ENCODE measurements at regions not wholly inside any gene's neighbourhood (a gene's known extent, or its start where the extent isn't known, plus 50 kb on each side); places are given as distances from the start of the nearest gene placed in this dataset.
"Not testable (repeated sequence)": the region's sequence is repeated elsewhere in the genome, so short reads cannot be mapped to it uniquely, and the experiment has no call there.

- H3K36me3 ChIP-seq (ENCODE audit: control insufficient read depth, insufficient read depth, low read length): peaks cover 19% of the 10 kb centered on the region
- H3K9me3 ChIP-seq (ENCODE audit: control insufficient read depth, low read length): peaks cover 26% of the 10 kb centered on the region
- 83 to 88% methylated on average over 1 of the region's 2 CpGs for WGBS, 2 experiments (ENCODE audit: insufficient coverage in 2 of 2)
- H3K4me3 ChIP-seq (ENCODE audit: extremely low read depth, insufficient read depth, low read length, poor library complexity, severe bottlenecking); H3K27ac ChIP-seq (ENCODE audit: low read depth, low read length, severe bottlenecking); H3K4me1 ChIP-seq (ENCODE audit: control insufficient read depth, insufficient read depth, low read length, poor library complexity, severe bottlenecking): not testable (repeated sequence)
Measured at GRCh38 chr14:40960257-40960656, 646.4 kb upstream of the LRFN5 start.

GRCh38 chr14:40955131-40955505 is 651.6 kb upstream of the LRFN5 start:
- peak overlapping the region; percentile 77 for H3K27ac ChIP-seq (ENCODE audit: low read depth, low read length, severe bottlenecking)
- WGBS, 2 experiments (ENCODE audit: insufficient coverage in 2 of 2): 28 to 80% methylated on average over 1 to 2 of the region's 2 CpGs
- H3K4me1 ChIP-seq (ENCODE audit: control insufficient read depth, insufficient read depth, low read length, poor library complexity, severe bottlenecking): no peaks in the 10 kb centered on the region
- peaks cover 18% of the 10 kb centered on the region for H3K36me3 ChIP-seq (ENCODE audit: control insufficient read depth, insufficient read depth, low read length)
- H3K4me3 ChIP-seq (ENCODE audit: extremely low read depth, insufficient read depth, low read length, poor library complexity, severe bottlenecking): peak overlapping the region; percentile 43
- H3K9me3 ChIP-seq (ENCODE audit: control insufficient read depth, low read length): peaks cover 22% of the 10 kb centered on the region

GRCh38 chr14:40954448-40955130 is 652.1 kb upstream of the LRFN5 start:
- not testable (repeated sequence) for H3K4me1 ChIP-seq (ENCODE audit: control insufficient read depth, insufficient read depth, low read length, poor library complexity, severe bottlenecking)
- H3K36me3 ChIP-seq (ENCODE audit: control insufficient read depth, insufficient read depth, low read length): peaks cover 13% of the 10 kb centered on the region
- 19 to 64% methylated on average over 13 to 14 of the region's 34 CpGs for WGBS, 2 experiments (ENCODE audit: insufficient coverage in 2 of 2)
- peak overlapping the region; percentile 77 for H3K27ac ChIP-seq (ENCODE audit: low read depth, low read length, severe bottlenecking)
- H3K9me3 ChIP-seq (ENCODE audit: control insufficient read depth, low read length): peaks cover 16% of the 10 kb centered on the region
- peak overlapping the region; percentile 43 for H3K4me3 ChIP-seq (ENCODE audit: extremely low read depth, insufficient read depth, low read length, poor library complexity, severe bottlenecking)

GRCh38 chr14:40944521-40944920 is 662.2 kb upstream of the LRFN5 start:
- Histone ChIP-seq H3K4me1 (ENCODE audit: control insufficient read depth, insufficient read depth, low read length, poor library complexity, severe bottlenecking) (no peaks in the 10 kb centered on the region), H3K9me3 (ENCODE audit: control insufficient read depth, low read length) (no peaks in the 10 kb centered on the region), H3K27ac (ENCODE audit: low read depth, low read length, severe bottlenecking) (no peak overlapping the region), H3K4me3 (ENCODE audit: extremely low read depth, insufficient read depth, low read length, poor library complexity, severe bottlenecking) (no peak overlapping the region), H3K36me3 (ENCODE audit: control insufficient read depth, insufficient read depth, low read length) (no peaks in the 10 kb centered on the region)
- 40 to 80% methylated on average over 1 of the region's 3 CpGs for WGBS, 2 experiments (ENCODE audit: insufficient coverage in 2 of 2)

- Histone ChIP-seq H3K36me3 (ENCODE audit: control insufficient read depth, insufficient read depth, low read length) (no peaks in the 10 kb centered on the region), H3K27ac (ENCODE audit: low read depth, low read length, severe bottlenecking) (no peak overlapping the region), H3K9me3 (ENCODE audit: control insufficient read depth, low read length) (no peaks in the 10 kb centered on the region), H3K4me3 (ENCODE audit: extremely low read depth, insufficient read depth, low read length, poor library complexity, severe bottlenecking) (no peak overlapping the region), H3K4me1 (ENCODE audit: control insufficient read depth, insufficient read depth, low read length, poor library complexity, severe bottlenecking) (no peaks in the 10 kb centered on the region)
- no CpG with 5 or more reads among the region's 1 CpG for WGBS, 2 experiments (ENCODE audit: insufficient coverage in 2 of 2)
Measured at GRCh38 chr14:40936861-40937260, 669.8 kb upstream of the LRFN5 start.

GRCh38 chr14:40920380-40920779 is 686.3 kb upstream of the LRFN5 start:
- no peaks in the 10 kb centered on the region for H3K4me1 ChIP-seq (ENCODE audit: control insufficient read depth, insufficient read depth, low read length, poor library complexity, severe bottlenecking)
- no peaks in the 10 kb centered on the region for H3K36me3 ChIP-seq (ENCODE audit: control insufficient read depth, insufficient read depth, low read length)

GRCh38 chr14:40911141-40911540 is 695.5 kb upstream of the LRFN5 start:
- Histone ChIP-seq H3K9me3 (ENCODE audit: control insufficient read depth, low read length) (no peaks in the 10 kb centered on the region), H3K36me3 (ENCODE audit: control insufficient read depth, insufficient read depth, low read length) (no peaks in the 10 kb centered on the region), H3K4me1 (ENCODE audit: control insufficient read depth, insufficient read depth, low read length, poor library complexity, severe bottlenecking) (peaks cover 3% of the 10 kb centered on the region), H3K4me3 (ENCODE audit: extremely low read depth, insufficient read depth, low read length, poor library complexity, severe bottlenecking) (no peak overlapping the region), H3K27ac (ENCODE audit: low read depth, low read length, severe bottlenecking) (peak overlapping the region; percentile 43)
- 20 to 100% methylated on average over 1 to 2 of the region's 4 CpGs for WGBS, 2 experiments (ENCODE audit: insufficient coverage in 2 of 2)

More at GRCh38 chr14:40920380-40920779, 686.3 kb upstream of the LRFN5 start:
- Histone ChIP-seq H3K9me3 (ENCODE audit: control insufficient read depth, low read length) (no peaks in the 10 kb centered on the region), H3K4me3 (ENCODE audit: extremely low read depth, insufficient read depth, low read length, poor library complexity, severe bottlenecking) (no peak overlapping the region), H3K27ac (ENCODE audit: low read depth, low read length, severe bottlenecking) (no peak overlapping the region)

- no peaks in the 10 kb centered on the region for H3K36me3 ChIP-seq (ENCODE audit: control insufficient read depth, insufficient read depth, low read length)
- peak overlapping the region; percentile 42 for H3K27ac ChIP-seq (ENCODE audit: low read depth, low read length, severe bottlenecking)
- no peaks in the 10 kb centered on the region for H3K9me3 ChIP-seq (ENCODE audit: control insufficient read depth, low read length)
- no peak overlapping the region for H3K4me3 ChIP-seq (ENCODE audit: extremely low read depth, insufficient read depth, low read length, poor library complexity, severe bottlenecking)
- peaks cover 3% of the 10 kb centered on the region for H3K4me1 ChIP-seq (ENCODE audit: control insufficient read depth, insufficient read depth, low read length, poor library complexity, severe bottlenecking)
- WGBS, 2 experiments (ENCODE audit: insufficient coverage in 2 of 2): 43% methylated on average over 2 of the region's 2 CpGs; no CpG with 5 or more reads in 1 of the 2 experiments
Measured at GRCh38 chr14:40909906-40910305, 696.8 kb upstream of the LRFN5 start.

- H3K27ac ChIP-seq (ENCODE audit: low read depth, low read length, severe bottlenecking): no peak overlapping the region
- no peaks in the 10 kb centered on the region for H3K36me3 ChIP-seq (ENCODE audit: control insufficient read depth, insufficient read depth, low read length)
- H3K4me3 ChIP-seq (ENCODE audit: extremely low read depth, insufficient read depth, low read length, poor library complexity, severe bottlenecking): no peak overlapping the region
- H3K4me1 ChIP-seq (ENCODE audit: control insufficient read depth, insufficient read depth, low read length, poor library complexity, severe bottlenecking): no peaks in the 10 kb centered on the region
- no peaks in the 10 kb centered on the region for H3K9me3 ChIP-seq (ENCODE audit: control insufficient read depth, low read length)
Measured at GRCh38 chr14:40903709-40904108, 703.0 kb upstream of the LRFN5 start.

GRCh38 chr14:40899435-40899834 is 707.2 kb upstream of the LRFN5 start:
- Histone ChIP-seq H3K27ac (ENCODE audit: low read depth, low read length, severe bottlenecking) (no peak overlapping the region), H3K4me1 (ENCODE audit: control insufficient read depth, insufficient read depth, low read length, poor library complexity, severe bottlenecking) (no peaks in the 10 kb centered on the region), H3K36me3 (ENCODE audit: control insufficient read depth, insufficient read depth, low read length) (no peaks in the 10 kb centered on the region), H3K9me3 (ENCODE audit: control insufficient read depth, low read length) (peaks cover 5% of the 10 kb centered on the region), H3K4me3 (ENCODE audit: extremely low read depth, insufficient read depth, low read length, poor library complexity, severe bottlenecking) (no peak overlapping the region)
- 80% methylated on average over 1 of the region's 2 CpGs for WGBS, 2 experiments (ENCODE audit: insufficient coverage in 2 of 2)

GRCh38 chr14:40894846-40895245 is 711.8 kb upstream of the LRFN5 start:
- Histone ChIP-seq H3K4me3 (ENCODE audit: extremely low read depth, insufficient read depth, low read length, poor library complexity, severe bottlenecking) (no peak overlapping the region), H3K4me1 (ENCODE audit: control insufficient read depth, insufficient read depth, low read length, poor library complexity, severe bottlenecking) (no peaks in the 10 kb centered on the region), H3K27ac (ENCODE audit: low read depth, low read length, severe bottlenecking) (no peak overlapping the region), H3K9me3 (ENCODE audit: control insufficient read depth, low read length) (peaks cover 5% of the 10 kb centered on the region), H3K36me3 (ENCODE audit: control insufficient read depth, insufficient read depth, low read length) (no peaks in the 10 kb centered on the region)
- WGBS, 2 experiments (ENCODE audit: insufficient coverage in 2 of 2): 100% methylated on average over 1 of the region's 2 CpGs; no CpG with 5 or more reads in 1 of the 2 experiments

All from mesodermal cell (in vitro differentiated cells).